ENCODE measurements at regions not wholly inside any gene's neighbourhood (a gene's known extent, or its start where the extent isn't known, plus 50 kb on each side); places are given as distances from the start of the nearest gene placed in this dataset.
A peak's percentile ranks its signal among the peaks of the same experiment; 100 is the strongest.

DNA sequence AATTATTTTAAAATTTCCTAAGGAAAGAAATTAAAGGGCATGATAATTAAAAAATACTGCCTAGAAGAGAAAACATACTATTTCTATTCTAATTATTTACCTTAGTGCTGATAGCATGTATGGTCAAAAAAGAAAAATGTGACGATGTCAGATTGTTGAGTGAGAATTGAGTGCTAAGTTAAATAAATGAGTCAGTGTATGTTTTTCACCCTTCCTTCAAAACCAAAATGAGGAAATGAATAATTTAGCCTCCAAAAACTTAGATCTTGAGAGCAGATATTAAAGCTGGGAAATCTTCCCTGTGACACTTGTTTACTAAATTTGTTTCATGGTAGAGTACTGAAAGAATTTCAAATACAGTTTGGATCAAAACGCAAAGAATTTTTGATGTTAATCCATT lies 58.6 kb upstream of the NYAP2 start:
- H3K4me3 ChIP-seq (ENCODE audit: low read length), result no peak overlapping the region
- TF ChIP-seq, protein P1, sequence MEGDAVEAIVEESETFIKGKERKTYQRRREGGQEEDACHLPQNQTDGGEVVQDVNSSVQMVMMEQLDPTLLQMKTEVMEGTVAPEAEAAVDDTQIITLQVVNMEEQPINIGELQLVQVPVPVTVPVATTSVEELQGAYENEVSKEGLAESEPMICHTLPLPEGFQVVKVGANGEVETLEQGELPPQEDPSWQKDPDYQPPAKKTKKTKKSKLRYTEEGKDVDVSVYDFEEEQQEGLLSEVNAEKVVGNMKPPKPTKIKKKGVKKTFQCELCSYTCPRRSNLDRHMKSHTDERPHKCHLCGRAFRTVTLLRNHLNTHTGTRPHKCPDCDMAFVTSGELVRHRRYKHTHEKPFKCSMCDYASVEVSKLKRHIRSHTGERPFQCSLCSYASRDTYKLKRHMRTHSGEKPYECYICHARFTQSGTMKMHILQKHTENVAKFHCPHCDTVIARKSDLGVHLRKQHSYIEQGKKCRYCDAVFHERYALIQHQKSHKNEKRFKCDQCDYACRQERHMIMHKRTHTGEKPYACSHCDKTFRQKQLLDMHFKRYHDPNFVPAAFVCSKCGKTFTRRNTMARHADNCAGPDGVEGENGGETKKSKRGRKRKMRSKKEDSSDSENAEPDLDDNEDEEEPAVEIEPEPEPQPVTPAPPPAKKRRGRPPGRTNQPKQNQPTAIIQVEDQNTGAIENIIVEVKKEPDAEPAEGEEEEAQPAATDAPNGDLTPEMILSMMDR (conservative IDR thresholded peaks at IDR 0.05; ENCODE audit: low read length), result no peak
- no peak for DNase-seq (ENCODE audit: low read depth)

DNA sequence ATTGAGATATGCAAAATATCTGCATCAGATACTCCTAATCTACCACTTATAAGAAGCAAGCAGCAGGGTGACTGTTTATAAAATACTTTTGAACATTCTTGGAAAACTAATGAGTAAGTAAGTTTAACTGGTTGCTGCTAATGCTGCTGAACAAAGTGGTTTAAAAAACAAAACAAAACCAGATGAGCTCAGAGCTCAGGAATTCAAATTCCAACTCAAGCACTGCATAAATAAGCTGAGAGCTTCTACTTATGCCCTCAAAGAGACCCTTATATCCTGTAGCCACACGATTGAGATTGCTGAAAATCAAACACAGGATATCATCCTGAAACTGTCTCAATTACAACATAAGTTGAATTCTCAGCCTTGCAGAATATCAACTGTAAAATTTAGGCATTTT lies 62.3 kb upstream of the NYAP2 start:
- TF ChIP-seq, protein P1 (conservative IDR thresholded peaks at IDR 0.05; ENCODE audit: low read length), result no peak
- DNase-seq (ENCODE audit: low read depth), result peak; percentile 16
- H3K4me3 ChIP-seq (ENCODE audit: low read length), result no peak overlapping the region

DNA sequence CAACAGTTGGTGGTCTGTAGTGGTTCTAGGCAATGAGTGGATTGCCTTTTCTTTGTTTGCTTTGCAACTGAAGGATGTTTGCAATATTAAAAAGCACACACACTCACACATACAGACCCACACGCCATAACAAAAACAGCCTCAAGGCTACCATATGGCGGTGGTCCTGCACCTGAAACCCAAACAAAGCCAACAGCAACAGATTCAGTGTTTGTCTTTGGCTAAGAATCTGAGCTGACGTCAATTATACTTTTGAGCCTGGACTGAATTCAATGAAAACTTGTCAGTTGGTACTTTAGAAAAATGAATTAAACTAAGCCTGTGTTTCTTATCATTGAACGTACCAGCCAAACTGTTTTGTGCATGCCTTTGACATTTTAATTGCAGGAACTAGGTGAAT lies 65.0 kb upstream of the NYAP2 start:
- DNase-seq (ENCODE audit: low read depth), result no peak
- H3K4me3 ChIP-seq (ENCODE audit: low read length), result no peak overlapping the region

DNA sequence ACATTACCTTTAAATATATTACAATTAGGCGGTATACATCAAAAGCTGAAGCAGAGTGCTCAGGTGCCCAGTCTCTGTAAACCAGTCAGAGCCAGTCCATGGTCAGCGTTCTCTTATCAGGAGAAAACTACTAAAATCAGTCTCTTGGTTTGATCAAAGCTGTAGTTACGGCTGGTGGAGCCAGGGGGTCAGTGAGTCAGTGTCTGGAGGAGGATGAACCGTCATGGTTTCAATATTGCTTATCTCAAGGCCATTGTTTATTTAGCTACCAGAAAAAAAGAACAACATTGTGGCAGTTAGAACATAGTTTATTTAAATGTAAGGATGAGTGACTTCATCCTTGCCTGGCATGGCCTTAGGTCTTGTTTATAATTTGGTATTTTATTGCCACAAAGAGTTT lies 71.3 kb upstream of the NYAP2 start:
- no peak for DNase-seq (ENCODE audit: low read depth)
- TF ChIP-seq, protein P1 (conservative IDR thresholded peaks at IDR 0.05; ENCODE audit: low read length), result no peak

More for the DNA sequence above, 65.0 kb upstream of the NYAP2 start:
- TF ChIP-seq, protein P1 (conservative IDR thresholded peaks at IDR 0.05; ENCODE audit: low read length), result no peak

DNA sequence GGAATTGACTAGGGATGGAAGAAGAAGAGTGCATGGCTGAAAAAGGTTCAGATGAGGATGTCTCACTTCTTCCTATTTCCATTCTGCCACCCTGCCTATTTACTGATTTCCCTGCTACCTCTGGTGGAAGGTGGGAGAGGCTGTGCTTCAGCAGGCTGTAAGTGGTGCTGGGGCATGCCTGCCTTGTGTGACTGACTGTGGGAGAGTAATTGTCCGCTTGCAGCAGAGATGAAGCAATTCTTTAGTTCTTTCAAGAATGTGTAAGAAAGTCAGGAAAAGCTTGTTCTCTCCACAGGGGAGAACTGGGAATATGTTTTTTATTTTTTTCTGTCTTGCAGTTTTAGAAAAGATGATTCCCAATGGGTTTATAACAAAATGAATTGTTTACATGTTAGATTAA lies 72.5 kb upstream of the NYAP2 start:
- no peak for DNase-seq (ENCODE audit: low read depth)
- TF ChIP-seq, protein P1 (conservative IDR thresholded peaks at IDR 0.05; ENCODE audit: low read length), result no peak
- H3K4me3 ChIP-seq (ENCODE audit: low read length), result no peak overlapping the region

More for the DNA sequence above, 71.3 kb upstream of the NYAP2 start:
- no peak overlapping the region for H3K4me3 ChIP-seq (ENCODE audit: low read length)

DNA sequence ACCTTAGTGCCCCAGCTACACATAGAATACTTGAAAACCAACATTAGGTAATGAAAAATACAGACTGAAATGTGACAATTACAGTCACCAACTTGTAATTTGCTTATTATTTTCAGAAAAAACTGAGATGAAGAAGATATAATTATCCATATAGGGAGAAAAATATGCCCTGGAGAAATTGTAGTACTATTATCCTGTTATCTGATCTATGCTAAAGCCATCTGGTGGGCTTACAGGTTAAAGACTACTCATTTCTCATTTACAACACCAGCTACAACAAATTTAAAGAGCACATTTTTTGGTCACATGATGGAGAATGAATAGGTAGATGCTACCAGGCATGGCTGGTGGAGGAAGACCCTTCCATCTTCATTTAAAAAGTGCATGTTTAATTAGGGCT lies 79.6 kb upstream of the NYAP2 start:
- no peak overlapping the region for H3K4me3 ChIP-seq (ENCODE audit: low read length)
- no peak for DNase-seq (ENCODE audit: low read depth)
- TF ChIP-seq, protein P1 (conservative IDR thresholded peaks at IDR 0.05; ENCODE audit: low read length), result no peak

DNA sequence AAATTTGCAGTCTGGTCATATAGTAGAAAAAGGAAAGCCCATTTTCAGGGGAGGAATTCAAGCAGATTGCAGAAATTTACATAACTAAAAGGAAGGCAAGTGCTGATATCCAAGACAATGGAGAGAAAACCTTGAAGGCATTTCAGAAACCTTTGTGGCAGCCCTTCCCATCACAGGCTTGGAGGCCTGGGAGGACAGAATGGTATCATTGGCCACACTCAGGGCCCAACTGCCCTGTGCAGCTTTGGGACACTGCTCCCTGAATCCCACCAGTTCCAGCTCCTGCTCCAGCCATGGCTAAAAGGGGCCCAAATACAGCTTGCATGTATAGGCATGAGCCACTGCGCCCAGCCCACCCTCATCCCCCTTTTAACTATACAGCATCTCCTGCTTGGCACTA lies 81.1 kb upstream of the NYAP2 start:
- TF ChIP-seq, protein P1 (conservative IDR thresholded peaks at IDR 0.05; ENCODE audit: low read length), result no peak
- DNase-seq (ENCODE audit: low read depth), result no peak
- H3K4me3 ChIP-seq (ENCODE audit: low read length), result no peak overlapping the region
